CD4-positive, alpha-beta memory T cell (primary cell): ENCODE measurements at regions not wholly inside any gene's neighbourhood (a gene's known extent, or its start where the extent isn't known, plus 50 kb on each side); places are given as distances from the start of the nearest gene placed in this dataset.

Source experiments
- CTCF ChIA-PET: fragments of 350-600 bp; sonication (Branson Sonifier 250); formaldehyde crosslinking; loops from one replicate; lab custom pipeline; 2021; ENCODE audit warnings: inconsistent platforms; ENCODE audit not compliant: partially characterized antibody; lab: Charles Lee
- POLR2A ChIA-PET: fragments of 350-600 bp; sonication (Branson Sonifier 250); formaldehyde crosslinking; loops from one replicate; lab custom pipeline; 2021; ENCODE audit not compliant: partially characterized antibody; lab: Charles Lee
- DNase-seq, 5 donors: peaks; one replicate each; pipeline versions ENCODE4 v3.0.0 to v3.0.0-alpha.2; 2020 to 2022; ENCODE audit warnings: mixed read lengths in 1 of 5
- H3K27ac ChIP-seq: one replicate; pipeline ENCODE4 v1.7.0; 2013; ENCODE audit warnings: low read depth, low read length
- H3K27me3 ChIP-seq: 2 replicates; pipeline ENCODE4 v1.7.0; 2013; ENCODE audit warnings: mild to moderate bottlenecking, low read length, moderate library complexity; ENCODE audit not compliant: insufficient read depth
- H3K36me3 ChIP-seq: 2 replicates; pipeline ENCODE4 v1.7.0; 2013; ENCODE audit warnings: mild to moderate bottlenecking, low read length, moderate library complexity; ENCODE audit not compliant: insufficient read depth
- H3K4me1 ChIP-seq: 2 replicates; pipeline ENCODE4 v1.7.0; 2013; ENCODE audit warnings: mild to moderate bottlenecking, low read length, moderate library complexity; ENCODE audit not compliant: insufficient read depth
- H3K4me3 ChIP-seq, 2 donors: one replicate each; pipeline ENCODE4 v1.7.0; 2013; ENCODE audit warnings: low read length in 2 of 2, mild to moderate bottlenecking in 1 of 2
- H3K9me3 ChIP-seq, 2 donors: one replicate each; pipeline ENCODE4 v1.7.0; 2013; ENCODE audit warnings: low read length in 2 of 2, control low read depth in 1 of 2; ENCODE audit not compliant: control insufficient read depth in 1 of 2
- H3K27ac Mint-ChIP-seq, 7 donors: one replicate each; pipeline ENCODE4 v1.8.0; 2020 to 2021; ENCODE audit warnings: mixed read lengths in 7 of 7, mild to moderate bottlenecking in 6 of 7, inconsistent platforms in 3 of 7, moderate library complexity in 3 of 7
- H3K27me3 Mint-ChIP-seq, 2 donors: one replicate each; pipeline ENCODE4 v1.8.0; 2020 to 2021; ENCODE audit warnings: mixed read lengths in 2 of 2
- H3K36me3 Mint-ChIP-seq, 2 donors: one replicate each; pipeline ENCODE4 v1.8.0; 2020 to 2021; ENCODE audit warnings: mixed read lengths in 2 of 2, inconsistent platforms in 1 of 2, mild to moderate bottlenecking in 1 of 2
- H3K4me1 Mint-ChIP-seq, 4 donors: one replicate each; pipeline ENCODE4 v1.8.0; 2020 to 2021; ENCODE audit warnings: mixed read lengths in 4 of 4, mild to moderate bottlenecking in 1 of 4
- H3K4me3 Mint-ChIP-seq, 8 donors: one replicate each; pipeline ENCODE4 v1.8.0; 2020 to 2021; ENCODE audit warnings: mixed read lengths in 8 of 8, mild to moderate bottlenecking in 7 of 8, moderate library complexity in 6 of 8, inconsistent platforms in 3 of 8
- H3K9me3 Mint-ChIP-seq, 8 donors: one replicate each; pipeline ENCODE4 v1.8.0; 2020 to 2021; ENCODE audit warnings: mixed read lengths in 8 of 8, mild to moderate bottlenecking in 5 of 8, inconsistent platforms in 3 of 8, moderate library complexity in 1 of 8
- intact Hi-C: fragments of 100-400 bp; cut with micrococcal nuclease; formaldehyde crosslinking; loops from one replicate; pipeline ENCODE4 v1.15.1; 2023

GRCh38 chr4:79492148-79492547 is 84.1 kb upstream of the GK2 start:
- POLR2A ChIA-PET = no interaction called here

GRCh38 chr4:79489506-79489905 is 81.5 kb upstream of the GK2 start:
- Mint-ChIP-seq H3K4me1 (no peaks in the 10 kb centered on the region), H3K27me3 (peaks cover 0 to 4% of the 10 kb centered on the region in 2 donors), H3K4me3 (no peak overlapping the region), H3K36me3 (no peaks in the 10 kb centered on the region), H3K27ac (no peak overlapping the region), H3K9me3 (peaks cover 0 to 4% (median 0%) of the 10 kb centered on the region in 8 donors)
- CTCF ChIA-PET = no interaction called here
- intact Hi-C loops = no loop called here
- H3K27me3 ChIP-seq = no peaks in the 10 kb centered on the region
- POLR2A ChIA-PET = no interaction called here
- H3K27ac ChIP-seq = no peak overlapping the region
- H3K9me3 ChIP-seq = no peaks in the 10 kb centered on the region
- no peaks in the 10 kb centered on the region for H3K4me1 ChIP-seq
- no peak overlapping the region for H3K4me3 ChIP-seq
- no peak for DNase-seq
- H3K36me3 ChIP-seq = no peaks in the 10 kb centered on the region

More at GRCh38 chr4:79492148-79492547, 84.1 kb upstream of the GK2 start:
- intact Hi-C loops = no loop called here
- no peaks in the 10 kb centered on the region for H3K27me3 ChIP-seq
- Mint-ChIP-seq H3K4me1 (no peaks in the 10 kb centered on the region), H3K4me3 (no peak overlapping the region), H3K27me3 (peaks cover 0 to 4% of the 10 kb centered on the region in 2 donors), H3K36me3 (no peaks in the 10 kb centered on the region), H3K27ac (no peak overlapping the region), H3K9me3 (peaks cover 0 to 3% (median 0%) of the 10 kb centered on the region in 8 donors)
- CTCF ChIA-PET = no interaction called here
- H3K36me3 ChIP-seq = no peaks in the 10 kb centered on the region
- no peak for DNase-seq
- no peak overlapping the region for H3K27ac ChIP-seq
- H3K4me1 ChIP-seq = no peaks in the 10 kb centered on the region
- no peak overlapping the region for H3K4me3 ChIP-seq
- H3K9me3 ChIP-seq = no peaks in the 10 kb centered on the region

DNA sequence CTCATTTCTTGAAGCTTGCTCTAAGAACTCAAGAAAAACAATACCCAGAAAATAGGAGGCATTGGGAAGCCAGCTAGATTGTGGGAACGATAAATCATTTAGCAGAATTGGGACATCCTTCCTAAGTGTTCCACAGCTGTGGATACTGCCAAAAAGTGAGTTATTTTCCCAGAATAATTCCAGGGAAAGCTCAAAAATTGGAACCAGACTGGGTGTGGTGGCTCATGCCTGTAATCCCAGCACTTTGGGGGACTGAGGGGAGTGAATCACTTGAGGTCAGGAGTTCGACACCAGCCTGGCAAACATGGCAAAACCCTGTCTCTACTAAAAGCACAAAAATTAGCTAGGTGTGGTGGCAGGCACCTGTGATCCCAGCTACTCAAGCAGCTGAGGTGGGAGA is 68.2 kb upstream of the GK2 start:
- CTCF ChIA-PET = interaction anchor here (0.6 kb wide), 1 partner anchor 25 kb away, joined by 4 read pairs; no protein-coding TSS in a partner anchor
- intact Hi-C loops = no loop called here
- H3K9me3 ChIP-seq = no peaks in the 10 kb centered on the region
- POLR2A ChIA-PET = no interaction called here
- H3K4me1 Mint-ChIP-seq = no peaks in the 10 kb centered on the region
- peaks cover 0 to 2% of the 10 kb centered on the region in 2 donors for H3K27me3 Mint-ChIP-seq
- H3K9me3 Mint-ChIP-seq = peaks cover 0 to 4% (median 0%) of the 10 kb centered on the region in 8 donors
- H3K36me3 Mint-ChIP-seq = no peaks in the 10 kb centered on the region
- DNase-seq = no peak
- no peak overlapping the region for H3K4me3 ChIP-seq
- no peak overlapping the region for H3K27ac Mint-ChIP-seq
- H3K27ac ChIP-seq = no peak overlapping the region
- H3K27me3 ChIP-seq = no peaks in the 10 kb centered on the region
- no peaks in the 10 kb centered on the region for H3K4me1 ChIP-seq
- no peak overlapping the region for H3K4me3 Mint-ChIP-seq
- no peaks in the 10 kb centered on the region for H3K36me3 ChIP-seq

DNA sequence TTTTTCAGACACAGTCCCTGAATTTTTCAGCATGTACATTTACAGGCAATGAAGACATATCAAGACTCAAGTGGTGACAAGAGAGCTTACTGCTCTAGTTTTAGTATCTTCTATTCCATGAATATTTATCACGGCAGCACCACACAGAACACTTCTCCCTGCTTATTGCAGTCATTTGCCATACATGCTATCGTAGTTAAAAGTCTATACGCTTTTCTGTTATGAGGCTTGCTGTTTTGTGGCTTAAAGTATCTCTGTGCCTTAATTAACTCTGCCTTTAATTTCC is 65.4 kb upstream of the GK2 start:
- POLR2A ChIA-PET = no interaction called here
- Histone ChIP-seq H3K27ac (no peak overlapping the region), H3K4me3 (no peak overlapping the region), H3K36me3 (no peaks in the 10 kb centered on the region), H3K9me3 (no peaks in the 10 kb centered on the region), H3K27me3 (no peaks in the 10 kb centered on the region), H3K4me1 (no peaks in the 10 kb centered on the region)
- H3K27me3 Mint-ChIP-seq = peaks cover 0 to 2% of the 10 kb centered on the region in 2 donors
- H3K4me1 Mint-ChIP-seq = no peaks in the 10 kb centered on the region
- intact Hi-C loops = no loop called here
- no peak for DNase-seq
- no peak overlapping the region for H3K27ac Mint-ChIP-seq
- H3K9me3 Mint-ChIP-seq = peaks cover 0 to 3% (median 0%) of the 10 kb centered on the region in 8 donors
- no peaks in the 10 kb centered on the region for H3K36me3 Mint-ChIP-seq
- CTCF ChIA-PET = no interaction called here
- no peak overlapping the region for H3K4me3 Mint-ChIP-seq

DNA sequence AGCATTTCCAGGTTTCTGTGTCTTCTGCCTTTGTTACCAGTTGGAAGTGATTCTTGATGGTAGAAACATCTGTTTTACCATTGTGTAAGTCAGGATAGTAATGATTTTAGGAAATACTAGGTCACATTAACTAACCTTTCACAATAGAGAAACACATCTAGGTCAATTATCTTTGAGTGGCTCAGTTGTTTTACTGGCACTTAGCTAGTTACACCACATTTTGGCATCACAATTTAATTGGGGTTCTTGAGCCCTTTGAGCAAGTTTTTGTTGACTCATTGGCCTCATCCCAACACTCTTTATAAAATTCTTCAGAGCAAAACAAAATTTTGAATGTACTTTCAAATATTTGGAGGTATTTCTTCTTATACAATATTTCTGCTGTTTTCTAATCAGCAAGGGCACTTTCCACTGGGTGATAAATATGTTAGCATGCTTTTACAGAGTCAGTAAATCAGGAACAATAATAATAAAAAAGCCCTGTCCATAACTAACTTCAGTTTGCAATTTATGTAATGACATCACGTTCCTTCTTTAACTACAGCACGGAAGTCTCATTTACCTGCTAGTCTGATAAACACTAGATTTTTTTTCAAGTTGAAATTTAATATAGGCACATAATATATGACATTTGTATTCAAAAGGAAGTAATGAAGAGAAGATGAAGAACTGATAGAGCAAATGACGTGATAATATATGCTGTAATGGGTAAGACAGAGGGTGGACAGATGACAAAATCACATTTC is 64.8 kb upstream of the GK2 start:
- ChIA-PET CTCF (no interaction called here), POLR2A (no interaction called here)
- no peak overlapping the region for H3K4me3 ChIP-seq
- Mint-ChIP-seq H3K9me3 (peaks cover 0 to under 1% (median 0%) of the 10 kb centered on the region in 8 donors), H3K4me1 (no peaks in the 10 kb centered on the region), H3K4me3 (no peak overlapping the region), H3K27ac (no peak overlapping the region), H3K36me3 (no peaks in the 10 kb centered on the region), H3K27me3 (peaks cover 0 to 2% of the 10 kb centered on the region in 2 donors)
- H3K27ac ChIP-seq = no peak overlapping the region
- no peaks in the 10 kb centered on the region for H3K27me3 ChIP-seq
- H3K36me3 ChIP-seq = no peaks in the 10 kb centered on the region
- intact Hi-C loops = no loop called here
- no peak for DNase-seq
- H3K9me3 ChIP-seq = no peaks in the 10 kb centered on the region
- H3K4me1 ChIP-seq = no peaks in the 10 kb centered on the region

- H3K9me3 Mint-ChIP-seq = no peaks in the 10 kb centered on the region
- intact Hi-C loops = no loop called here
- no peaks in the 10 kb centered on the region for H3K27me3 ChIP-seq
- no peak overlapping the region for H3K27ac Mint-ChIP-seq
- no peaks in the 10 kb centered on the region for H3K36me3 ChIP-seq
- no peaks in the 10 kb centered on the region for H3K36me3 Mint-ChIP-seq
- H3K4me1 Mint-ChIP-seq = no peaks in the 10 kb centered on the region
- no peak for DNase-seq
- no peak overlapping the region for H3K4me3 Mint-ChIP-seq
- H3K27me3 Mint-ChIP-seq = no peaks in the 10 kb centered on the region
- no peak overlapping the region for H3K4me3 ChIP-seq
- no peaks in the 10 kb centered on the region for H3K4me1 ChIP-seq
- ChIA-PET POLR2A (no interaction called here), CTCF (no interaction called here)
- H3K9me3 ChIP-seq = no peaks in the 10 kb centered on the region
- no peak overlapping the region for H3K27ac ChIP-seq
Measured at GRCh38 chr4:79472036-79472435, 64.0 kb upstream of the GK2 start.

GRCh38 chr4:79471309-79471708 is 63.3 kb upstream of the GK2 start:
- Mint-ChIP-seq H3K4me3 (no peak overlapping the region), H3K27ac (no peak overlapping the region), H3K27me3 (no peaks in the 10 kb centered on the region), H3K4me1 (no peaks in the 10 kb centered on the region), H3K36me3 (no peaks in the 10 kb centered on the region), H3K9me3 (no peaks in the 10 kb centered on the region)
- Histone ChIP-seq H3K36me3 (no peaks in the 10 kb centered on the region), H3K4me1 (no peaks in the 10 kb centered on the region), H3K27me3 (no peaks in the 10 kb centered on the region), H3K27ac (no peak overlapping the region), H3K9me3 (no peaks in the 10 kb centered on the region), H3K4me3 (no peak overlapping the region)
- ChIA-PET CTCF (no interaction called here), POLR2A (no interaction called here)
- no peak for DNase-seq
- intact Hi-C loops = no loop called here
